NCI-H69 (cell line): ENCODE measurements at regions not wholly inside any gene's neighbourhood (a gene's known extent, or its start where the extent isn't known, plus 50 kb on each side); places are given as distances from the start of the nearest gene placed in this dataset.

Experiments
- DNase-seq: peaks from one replicate; lab custom pipeline; 2025; lab: John Stamatoyannopoulos, UW

DNA sequence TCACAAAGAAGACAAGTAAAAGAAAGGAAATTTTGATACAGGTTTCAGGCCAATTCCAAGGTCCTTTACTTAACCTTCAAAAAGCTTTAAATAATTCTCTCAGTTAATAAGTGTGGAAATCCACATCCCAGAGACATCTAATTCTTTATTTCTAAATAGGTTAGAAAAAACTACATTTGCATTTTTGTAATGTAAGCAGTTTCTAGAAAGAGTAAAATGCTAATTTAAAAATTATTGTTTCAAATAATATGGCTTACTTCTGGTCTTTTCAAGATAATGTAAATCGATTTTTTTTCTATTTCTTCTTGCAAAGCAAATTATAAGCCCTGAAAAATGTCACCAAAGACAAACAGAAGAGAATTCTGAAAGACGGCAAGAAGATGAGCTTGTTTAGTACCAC lies 180.4 kb upstream of the HHIP start:
- DNase-seq: no peak

DNA sequence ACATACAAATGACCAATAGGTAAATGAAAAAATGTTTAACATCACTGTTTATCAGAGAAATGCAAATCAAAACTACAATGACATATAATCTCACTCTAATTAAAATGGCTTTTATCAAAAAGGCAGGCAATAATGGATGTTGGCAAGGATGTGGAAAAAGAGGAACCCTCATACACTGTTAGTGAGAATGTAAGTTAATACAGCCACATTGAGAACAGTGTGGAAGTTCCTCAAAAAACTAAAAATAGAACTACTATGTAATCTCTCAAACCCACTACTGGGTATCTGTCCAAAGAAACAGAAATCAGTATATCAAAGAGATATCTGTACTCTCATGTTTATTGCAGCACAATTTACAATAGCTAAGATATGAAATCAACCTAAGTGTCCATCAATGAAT lies 165.9 kb upstream of the HHIP start:
- no peak for DNase-seq

DNA sequence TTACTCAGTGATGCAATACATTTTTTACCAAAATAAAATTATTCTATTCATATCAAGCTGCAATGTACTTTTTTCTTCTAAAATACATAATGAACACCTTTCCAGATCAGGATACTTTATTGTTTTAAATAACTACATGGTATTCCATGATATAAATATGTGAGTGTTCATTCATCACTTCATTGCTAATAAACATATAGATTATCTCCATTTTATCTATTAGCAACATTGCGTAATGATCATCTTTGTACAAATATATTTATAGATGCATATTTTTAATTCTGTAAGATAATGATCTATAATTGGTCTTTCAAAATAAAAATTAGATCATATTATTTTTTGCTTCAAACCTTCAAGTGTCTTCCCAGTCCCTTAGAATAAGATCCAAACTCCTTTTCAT lies 156.1 kb upstream of the HHIP start:
- DNase-seq: no peak

DNA sequence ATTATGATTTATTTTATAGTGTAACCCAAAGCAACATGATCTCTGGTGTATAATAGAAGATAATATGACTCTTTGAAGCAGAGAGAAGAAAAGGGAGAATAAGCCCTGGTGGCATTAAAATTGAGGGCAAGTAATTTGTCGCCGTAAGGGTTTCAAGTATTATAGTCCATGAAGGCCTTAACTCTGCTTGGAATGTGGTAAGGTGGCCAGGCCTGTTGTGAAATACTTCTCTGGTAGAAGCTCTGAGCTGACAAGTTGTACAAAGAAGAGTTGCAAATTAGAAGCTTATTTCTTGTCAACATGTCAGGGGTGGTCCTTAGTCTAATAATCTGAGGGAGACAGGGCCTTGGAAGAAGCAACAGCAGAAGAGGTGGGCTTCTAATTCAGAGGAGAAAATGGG lies 151.7 kb upstream of the HHIP start:
- no peak for DNase-seq

DNA sequence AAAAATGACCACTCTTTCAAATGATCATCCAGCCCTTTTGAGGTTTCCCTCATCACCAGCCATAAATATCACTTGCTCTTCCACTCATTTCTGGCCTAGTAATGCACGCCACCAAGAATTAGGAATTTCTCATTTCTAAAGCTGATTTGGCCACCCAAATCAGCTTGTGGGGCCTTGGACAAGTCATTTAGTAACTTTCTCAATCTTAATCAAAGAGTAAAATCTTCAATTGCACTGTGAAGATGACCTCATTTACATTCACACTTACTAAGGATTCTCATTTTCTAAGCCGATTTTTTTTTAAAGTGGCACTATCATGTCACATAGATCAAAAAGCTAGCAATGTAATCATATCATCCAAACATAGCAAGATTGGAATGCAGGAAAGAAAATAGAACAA lies 150.0 kb upstream of the HHIP start:
- DNase-seq: no peak

DNA sequence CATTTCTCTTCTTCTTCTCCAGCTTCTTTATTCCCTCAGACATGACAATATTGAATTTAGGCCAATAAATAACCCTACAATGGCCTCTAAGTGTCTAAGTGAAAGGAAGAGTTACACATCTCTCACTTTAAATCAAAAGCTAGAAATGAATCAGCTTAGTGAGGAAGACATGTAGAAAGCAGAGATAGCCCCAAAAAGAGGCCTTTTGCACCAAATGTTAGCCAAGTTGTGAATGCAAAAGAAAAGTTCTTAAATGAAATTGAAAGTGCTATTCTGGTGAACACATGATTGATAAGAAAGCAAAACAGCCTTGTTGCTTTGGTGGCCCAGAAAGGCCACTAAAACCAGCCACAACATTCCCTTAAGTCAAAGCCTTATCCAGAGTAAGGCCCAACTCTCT lies 146.2 kb upstream of the HHIP start:
- no peak for DNase-seq

DNA sequence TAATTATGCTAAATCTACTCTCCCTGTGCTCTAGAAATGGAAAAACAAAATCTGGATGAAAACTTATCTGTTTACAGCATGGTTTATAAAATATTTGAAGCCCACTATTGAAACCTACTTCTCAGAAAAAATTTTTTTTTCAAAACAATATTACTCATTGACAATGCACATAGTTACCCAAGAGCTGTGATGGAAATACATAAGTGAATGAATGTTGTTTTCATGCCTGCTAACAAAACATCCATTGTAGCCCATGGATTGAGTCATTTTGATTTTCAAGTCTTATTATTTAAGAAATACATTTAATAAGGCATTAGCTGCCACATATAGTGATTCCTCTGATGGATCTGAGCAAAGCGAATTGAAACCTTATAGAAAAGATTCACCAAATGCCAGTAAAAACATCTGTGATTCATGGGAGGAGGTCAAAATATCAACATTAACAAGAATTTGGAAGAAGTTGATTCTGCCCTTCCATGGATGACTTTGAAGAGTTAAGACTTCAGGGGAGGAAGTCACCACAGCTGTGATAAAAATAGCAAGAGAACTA lies 144.7 kb upstream of the HHIP start:
- DNase-seq: no peak

DNA sequence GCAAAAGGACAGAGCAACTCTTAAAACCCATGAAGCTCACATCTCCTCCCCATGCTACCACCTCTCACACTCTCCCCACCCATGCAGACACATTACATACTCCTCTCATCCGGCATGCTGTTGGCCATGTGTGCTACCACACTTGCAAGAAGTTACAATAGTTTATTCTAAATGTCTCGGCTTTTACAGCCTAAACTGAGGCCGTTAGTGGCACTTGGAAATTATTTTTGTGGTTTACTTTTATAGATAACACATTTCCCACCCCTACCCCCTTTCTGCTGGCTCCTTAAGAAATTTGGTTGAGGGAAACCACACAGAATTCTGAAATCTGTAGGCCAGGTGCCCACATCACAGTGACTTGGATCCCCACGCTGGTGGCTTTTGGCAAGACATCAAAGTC lies 141.1 kb upstream of the HHIP start:
- DNase-seq: no peak

DNA sequence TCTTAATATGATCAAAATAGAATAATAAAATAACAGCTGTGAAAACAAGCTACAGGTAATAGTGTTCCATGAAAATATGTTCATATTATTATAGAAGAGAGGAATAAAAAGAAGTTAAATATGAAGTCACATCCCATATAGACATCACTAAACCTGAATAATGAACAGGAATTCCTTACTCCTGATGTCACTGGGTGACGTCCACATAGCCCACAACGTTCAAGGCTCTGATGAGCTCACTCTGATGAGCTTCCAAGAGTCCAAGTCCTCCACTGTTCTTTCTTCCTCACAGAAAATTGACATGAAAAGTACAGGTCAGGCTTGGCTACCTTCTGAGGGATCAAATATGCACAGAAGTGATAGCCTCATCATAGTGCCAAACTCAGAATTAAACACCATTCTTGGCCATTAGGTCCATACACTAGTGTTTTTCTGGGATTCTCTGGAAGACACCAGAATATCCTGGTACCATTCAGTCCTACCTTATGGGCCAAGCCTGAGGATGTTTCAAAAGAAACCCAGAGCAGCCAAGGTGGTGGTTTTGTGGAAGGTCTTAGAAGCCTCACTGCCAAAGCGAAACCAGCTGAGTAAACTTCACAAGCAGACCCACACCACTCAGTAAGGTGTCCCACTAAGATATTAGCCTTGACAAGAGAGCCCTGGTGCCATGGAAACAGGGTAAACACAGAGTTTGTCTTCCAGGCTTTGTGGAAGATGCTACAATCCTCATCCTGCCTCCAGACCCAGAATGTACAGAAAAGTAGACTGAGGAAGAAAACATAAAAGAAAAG lies 138.4 kb upstream of the HHIP start:
- DNase-seq: no peak

DNA sequence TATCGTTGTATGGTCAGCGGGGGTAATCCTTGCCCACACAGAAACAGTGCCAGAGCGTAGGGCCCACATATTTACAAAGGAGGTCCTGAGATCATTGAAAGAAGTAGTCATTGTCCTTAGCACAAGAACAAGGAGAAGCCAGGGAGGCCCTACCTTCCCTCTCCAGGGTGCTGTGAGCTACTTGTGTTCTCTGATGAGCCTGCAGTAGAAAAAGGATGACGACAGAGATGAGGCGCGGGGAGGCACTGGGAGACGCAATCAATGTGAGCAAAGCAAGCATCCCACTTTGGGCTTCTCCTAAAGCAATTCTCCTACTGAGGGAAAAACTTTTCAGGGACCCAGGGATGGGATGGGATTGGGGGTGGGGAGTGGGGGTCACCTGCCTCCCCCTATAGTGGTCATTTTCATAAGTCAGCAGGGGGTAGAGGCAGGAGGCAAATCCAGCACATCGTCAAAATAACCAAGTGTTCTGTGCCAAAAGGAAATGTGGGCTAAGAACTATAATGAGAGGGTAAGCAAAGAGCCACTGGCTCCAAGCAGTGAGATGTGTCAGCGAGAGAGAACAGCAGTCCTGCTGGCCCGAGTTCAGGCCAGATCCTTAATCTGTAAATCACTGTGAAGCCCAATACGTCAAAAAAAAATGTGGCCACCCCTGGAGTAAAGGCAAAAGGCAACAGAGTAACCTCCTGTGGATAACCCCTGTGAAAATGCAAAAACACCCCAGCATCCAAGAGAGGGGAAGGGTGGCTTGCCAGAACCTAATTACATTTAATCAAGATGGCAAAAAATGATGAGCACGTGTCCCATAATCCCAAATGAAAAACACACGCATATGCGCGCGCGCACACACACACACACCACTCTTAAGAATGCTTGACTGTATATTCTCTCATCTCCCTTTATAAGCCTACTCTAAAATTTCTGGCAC lies 136.6 kb upstream of the HHIP start:
- peak; percentile 1 for DNase-seq

DNA sequence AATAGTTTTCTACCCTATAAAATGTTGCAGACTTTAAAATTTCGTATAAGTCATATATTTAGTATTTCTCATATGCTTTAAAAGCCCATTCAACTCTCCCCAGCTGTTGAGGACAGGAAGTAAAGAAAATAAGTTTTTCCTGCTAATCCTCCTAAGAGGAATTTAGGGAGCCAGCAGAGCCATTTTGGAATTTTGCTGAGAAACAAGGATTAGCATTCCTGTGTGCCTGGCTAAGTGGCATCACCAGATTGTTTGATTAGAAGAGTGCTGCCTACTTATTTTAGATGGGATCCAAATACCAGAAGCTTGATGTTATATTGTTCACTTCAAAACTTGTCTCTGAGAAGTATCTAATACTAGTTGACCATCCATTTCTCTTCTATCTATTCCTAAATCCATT lies 131.2 kb upstream of the HHIP start:
- DNase-seq: no peak

DNA sequence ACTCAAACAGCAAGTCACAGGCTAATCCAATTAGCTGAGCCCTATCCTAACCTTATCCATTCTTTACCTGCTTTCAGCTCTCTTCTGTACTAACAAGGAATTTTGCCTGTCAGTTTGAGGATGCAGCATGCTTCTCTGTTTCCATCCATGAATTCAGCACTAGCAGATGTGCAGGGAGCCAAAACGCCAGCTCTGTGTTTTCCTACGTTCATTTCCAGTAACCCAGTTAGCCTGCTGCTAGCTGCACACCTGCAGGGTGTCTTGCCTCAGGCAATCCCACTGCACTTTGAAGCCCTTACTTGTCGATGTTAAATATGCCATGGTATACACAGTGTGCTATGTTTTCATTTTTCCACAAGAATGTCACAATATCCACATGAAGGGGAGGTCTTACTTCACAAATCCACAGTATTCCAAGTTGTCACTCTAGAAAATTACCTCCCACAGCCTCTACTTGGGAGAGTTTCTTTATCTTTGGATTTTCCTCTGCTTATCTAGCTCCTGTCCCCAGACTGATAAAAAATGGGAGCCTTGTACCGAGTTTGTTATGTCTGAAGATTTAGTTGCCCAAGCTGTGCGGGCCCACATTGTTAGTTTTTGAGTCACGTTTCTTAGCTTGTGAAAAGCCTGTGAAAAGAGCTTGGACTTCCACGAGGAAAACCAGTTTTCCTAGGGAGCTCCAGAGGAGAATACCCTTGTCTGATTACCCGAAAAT lies 127.6 kb upstream of the HHIP start:
- peak; percentile 39 for DNase-seq

DNA sequence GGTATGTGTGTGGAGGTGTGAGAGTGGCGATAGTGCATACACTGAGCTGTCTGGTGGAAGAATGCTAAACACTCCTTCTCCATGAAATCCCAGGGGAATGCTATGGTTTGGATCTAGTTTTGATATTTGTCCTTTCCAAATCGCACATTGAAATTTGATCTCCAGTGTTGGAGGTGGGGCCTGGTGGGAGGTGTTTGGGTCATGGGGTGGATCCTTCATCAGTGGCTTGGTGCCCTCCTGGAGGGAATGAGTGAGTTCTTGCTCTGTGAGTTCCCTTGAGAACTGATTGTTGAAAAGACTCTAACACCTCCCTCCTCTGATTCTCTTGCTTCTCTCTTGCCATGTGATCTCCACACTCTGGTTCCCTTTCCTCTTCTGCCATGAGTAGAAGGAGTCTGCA lies 114.1 kb upstream of the HHIP start:
- DNase-seq: no peak

DNA sequence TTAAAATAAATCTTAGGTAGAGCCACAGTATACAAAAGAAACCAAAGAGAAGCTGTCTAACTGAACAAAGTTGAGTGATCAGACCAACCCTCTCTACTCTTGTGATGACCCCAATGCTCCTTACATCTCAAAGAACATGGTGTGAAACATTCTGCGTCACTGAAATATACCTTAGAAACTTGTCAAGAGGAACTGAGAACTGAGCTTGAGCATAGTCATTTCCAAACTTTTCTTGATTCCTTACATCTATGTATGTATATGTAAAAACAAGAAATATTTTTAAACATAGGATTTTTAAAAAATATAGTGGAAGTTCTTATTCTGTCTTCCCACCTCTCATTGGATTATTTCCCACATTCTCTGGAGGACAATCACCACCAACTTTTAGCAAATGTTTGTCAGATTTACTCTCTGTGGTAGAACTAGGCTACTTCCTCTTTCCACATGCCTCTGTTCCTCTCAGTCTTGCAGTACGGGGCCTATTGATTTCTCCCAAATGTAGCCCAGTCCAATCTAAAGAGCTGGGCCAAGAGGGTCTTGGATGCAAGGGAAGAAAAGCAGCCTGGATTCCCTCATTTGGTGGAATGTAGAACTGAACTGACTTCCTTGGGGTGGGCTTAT lies 98.2 kb upstream of the HHIP start:
- no peak for DNase-seq

DNA sequence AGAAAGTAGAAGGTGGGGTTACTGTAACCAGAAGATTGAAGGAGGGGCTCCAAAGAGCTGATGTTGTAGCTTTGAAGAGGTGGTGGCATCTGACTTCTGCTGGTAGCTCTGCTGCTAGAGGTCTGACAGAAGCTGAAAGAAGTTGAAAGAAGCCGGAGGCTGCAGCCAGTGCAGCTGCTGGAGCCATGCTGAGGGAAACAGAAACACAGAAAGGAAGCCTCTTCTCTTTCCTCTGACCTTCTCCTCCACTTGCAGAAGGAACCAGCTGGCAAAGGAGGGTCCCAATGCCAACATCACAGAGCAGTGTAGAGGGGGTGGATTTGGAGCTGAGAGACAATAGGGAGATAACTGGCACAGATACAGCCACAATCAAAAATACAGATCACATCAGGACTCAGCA lies 89.3 kb upstream of the HHIP start:
- DNase-seq: no peak

DNA sequence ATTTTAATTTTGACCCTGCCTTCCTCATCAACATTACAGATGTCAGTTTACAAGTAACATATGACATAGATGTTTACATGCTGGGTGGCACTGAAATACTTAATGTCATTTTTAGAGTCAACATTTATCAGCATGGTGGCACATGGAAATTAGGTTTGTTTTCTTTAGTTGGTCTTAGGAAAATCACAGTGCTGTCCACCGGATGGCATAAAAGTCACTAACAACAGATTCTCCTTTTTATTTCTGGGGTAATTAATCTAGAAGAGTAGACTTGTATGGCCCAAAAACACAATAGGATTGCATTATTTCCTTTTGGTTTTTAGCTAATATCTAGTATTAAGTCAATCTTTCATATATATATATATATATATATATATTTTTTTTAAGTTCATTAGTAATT lies 88.6 kb upstream of the HHIP start:
- no peak for DNase-seq

DNA sequence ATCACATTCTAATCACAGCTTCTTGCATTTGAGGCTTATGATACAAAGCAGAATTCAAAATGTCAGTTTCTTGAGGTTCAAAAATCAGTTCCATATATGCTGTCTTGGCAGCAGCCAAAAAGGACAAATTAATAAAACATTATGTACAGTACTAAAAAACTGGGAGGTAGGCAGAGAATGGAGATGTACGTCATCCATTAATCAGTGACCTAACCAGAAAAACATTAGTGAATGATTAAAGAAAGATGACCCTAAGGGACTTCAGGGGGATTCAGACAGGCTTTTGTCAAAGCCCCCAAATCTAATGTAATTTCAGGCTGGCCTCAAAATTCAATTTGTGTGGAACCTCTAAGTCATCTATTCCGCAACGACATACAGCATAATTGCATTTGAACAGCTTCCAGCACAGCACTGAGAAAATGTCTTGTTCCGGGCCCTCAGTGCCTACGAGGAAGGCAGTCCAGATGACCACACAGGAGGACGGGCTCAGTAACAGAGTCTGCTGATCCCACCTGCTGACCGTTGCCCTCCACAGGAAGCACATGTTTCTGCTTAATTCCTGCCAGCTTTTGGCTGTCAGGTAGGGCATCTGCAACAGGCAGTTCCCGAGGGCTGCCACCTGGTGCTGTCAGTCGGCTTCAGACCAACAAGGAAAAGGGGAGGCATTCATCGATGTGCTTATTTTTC lies 83.8 kb upstream of the HHIP start:
- DNase-seq: peak; percentile 79

DNA sequence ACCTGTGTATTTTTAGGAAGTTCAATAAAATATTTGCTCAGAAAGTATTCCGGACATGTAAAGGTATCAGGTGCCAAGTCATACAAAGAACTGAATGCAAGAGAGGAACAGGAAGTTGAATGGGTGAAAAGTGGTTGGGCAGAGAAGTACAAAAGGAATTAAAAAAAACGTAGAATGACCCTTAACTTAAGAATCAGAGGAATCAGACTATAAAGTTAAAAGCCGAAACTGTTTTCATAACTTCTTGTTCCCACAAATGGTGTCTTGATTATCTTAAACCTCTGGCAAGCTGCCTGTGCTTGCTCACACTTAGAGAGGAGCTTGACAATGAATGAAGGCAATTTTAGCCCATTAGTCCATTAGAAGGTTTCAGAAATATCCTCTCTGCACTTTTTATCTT lies 81.6 kb upstream of the HHIP start:
- DNase-seq: no peak

DNA sequence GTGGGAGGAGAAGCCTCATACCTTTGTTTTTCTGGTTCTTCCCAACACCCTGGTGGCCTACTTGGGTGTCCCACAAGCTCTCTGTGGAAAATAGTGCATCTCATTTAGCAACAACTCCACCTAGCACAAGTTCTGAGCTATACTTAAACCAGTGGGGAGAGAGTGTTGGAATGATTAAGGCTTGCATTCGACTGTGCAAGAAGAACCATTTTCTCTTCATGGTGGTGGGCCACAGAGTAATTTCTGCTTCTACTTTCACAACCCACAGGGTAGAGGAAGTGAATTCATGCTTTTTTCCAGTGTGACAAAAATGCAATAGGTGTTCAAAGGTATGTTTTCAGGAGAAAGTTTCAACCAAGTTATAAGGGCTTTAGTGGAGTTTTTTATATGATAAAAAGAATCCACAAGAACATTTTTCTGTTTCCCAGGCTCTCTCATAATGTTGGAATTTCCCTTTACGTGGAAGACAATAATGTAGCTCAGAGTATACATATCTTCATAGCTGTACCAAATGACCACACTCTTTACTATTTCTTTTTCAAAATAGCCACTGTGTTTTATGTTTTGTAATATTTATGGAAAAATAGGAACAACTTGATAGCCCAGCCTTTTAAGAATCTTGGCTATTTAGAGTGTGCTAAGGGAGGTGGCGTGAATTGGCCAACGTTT lies 80.3 kb upstream of the HHIP start:
- DNase-seq: no peak

DNA sequence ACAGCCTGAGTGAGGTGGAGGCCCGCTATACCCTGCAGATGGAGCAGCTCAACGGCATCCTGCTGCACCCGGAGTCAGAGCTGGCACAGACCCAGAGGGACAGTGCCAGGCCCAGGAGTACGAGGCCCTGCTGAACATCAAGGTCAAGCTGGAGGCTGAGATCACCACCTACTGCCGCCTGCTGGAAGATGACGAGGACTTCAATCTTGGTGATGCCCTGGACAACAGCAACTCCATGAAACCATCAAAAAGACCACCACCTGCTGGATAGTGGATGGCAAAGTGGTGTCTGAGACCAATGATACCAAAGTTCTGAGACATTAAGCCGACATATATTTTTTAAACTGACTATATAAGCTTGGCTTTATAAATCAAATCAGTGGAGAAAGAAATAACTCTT lies 73.3 kb upstream of the HHIP start:
- no peak for DNase-seq

DNA sequence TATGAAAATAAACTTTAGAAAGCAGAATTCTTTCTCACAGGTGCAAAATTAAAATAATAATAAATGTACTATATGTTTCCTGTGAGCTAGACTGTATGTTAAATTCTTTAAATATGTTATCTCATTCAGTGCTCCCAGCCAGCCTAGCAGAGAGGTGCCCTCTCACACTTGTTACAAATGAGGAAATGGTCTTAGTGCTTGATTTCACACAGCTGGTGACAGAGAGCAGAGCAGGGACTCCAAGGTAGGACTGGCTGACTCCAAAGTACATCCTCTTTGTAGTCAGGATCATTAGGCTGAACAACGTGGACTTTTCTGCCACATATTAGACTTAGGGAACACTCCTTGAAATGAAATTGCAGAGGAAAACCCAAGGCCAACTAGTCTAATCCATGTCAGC lies 72.0 kb upstream of the HHIP start:
- peak; percentile 6 for DNase-seq
